ENCODE measurements at regions not wholly inside any gene's neighbourhood (a gene's known extent, or its start where the extent isn't known, plus 50 kb on each side); places are given as distances from the start of the nearest gene placed in this dataset.
A peak's percentile ranks its signal among the peaks of the same experiment; 100 is the strongest.

GRCh38 chr11:8800520-8801110, 110.4 kb upstream of the AKIP1 start:
- no peak for DNase-seq

DNA sequence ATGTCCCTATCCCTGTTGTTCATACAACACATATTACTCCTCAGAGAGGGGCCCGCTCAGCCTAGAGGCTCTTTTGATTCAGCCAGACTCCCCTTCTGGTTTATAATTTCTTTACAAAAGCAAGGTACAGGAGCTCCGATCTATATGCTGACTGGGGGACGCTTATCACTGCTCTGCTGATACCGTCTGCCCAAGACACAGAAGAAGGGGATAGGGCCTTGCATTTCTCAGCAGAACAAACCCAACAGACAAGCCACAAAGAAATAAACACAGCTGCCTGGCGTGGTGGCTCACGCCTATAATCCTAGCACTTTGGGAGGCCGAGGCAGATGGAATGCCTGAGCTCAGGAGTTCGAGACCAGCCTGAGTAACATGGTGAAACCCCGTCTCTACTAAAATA, 109.9 kb upstream of the AKIP1 start:
- no peak for DNase-seq

DNA sequence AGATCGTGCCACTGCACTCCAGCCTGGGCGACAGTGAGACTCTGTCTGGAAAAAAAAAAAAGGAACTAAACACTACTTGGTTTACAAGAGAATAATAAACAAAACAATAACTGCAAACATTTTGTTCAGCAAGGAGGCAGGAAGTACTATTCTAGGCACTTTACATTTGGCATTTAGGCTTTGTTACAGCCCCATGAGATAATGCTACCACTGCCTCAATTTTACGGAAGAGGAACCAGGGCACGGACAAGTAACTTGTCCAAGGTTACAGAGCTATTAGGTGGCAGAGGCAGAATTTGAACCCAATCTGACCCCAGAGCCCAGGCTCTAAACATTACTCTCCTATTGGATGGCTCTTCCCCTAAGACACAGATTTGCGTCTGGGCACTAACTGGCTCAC, 108.7 kb upstream of the AKIP1 start:
- peak; percentile 74 for DNase-seq

GRCh38 chr11:8803973-8804372, 107.0 kb upstream of the AKIP1 start:
- DNase-seq, result no peak

- peak; percentile 79 for DNase-seq
Measured at GRCh38 chr11:8805296-8805695, 105.7 kb upstream of the AKIP1 start.

GRCh38 chr11:8806974-8807373, 104.0 kb upstream of the AKIP1 start:
- no peak for DNase-seq

- peak; percentile 34 for DNase-seq
Measured at GRCh38 chr11:8807544-8808225, 103.3 kb upstream of the AKIP1 start.

DNA sequence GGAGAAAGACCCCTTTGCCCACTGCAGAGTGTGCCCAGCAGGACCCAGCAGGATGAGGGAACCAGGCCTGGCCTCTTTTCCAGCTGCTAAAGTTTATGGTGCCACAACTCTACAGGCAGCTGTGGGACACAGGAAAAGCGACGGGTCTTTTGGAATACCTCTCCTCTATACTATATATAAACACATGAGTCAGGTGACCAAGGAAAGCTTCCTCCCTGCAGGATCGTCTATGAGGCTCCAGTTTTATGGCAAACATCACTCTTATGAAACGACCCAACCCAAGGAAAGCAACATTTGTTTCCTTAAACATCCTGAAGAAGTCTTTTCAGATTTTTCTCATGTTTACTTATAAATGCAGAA, 102.8 kb upstream of the AKIP1 start:
- no peak for DNase-seq

GRCh38 chr11:8809241-8809938, 101.6 kb upstream of the AKIP1 start:
- DNase-seq, result no peak

DNA sequence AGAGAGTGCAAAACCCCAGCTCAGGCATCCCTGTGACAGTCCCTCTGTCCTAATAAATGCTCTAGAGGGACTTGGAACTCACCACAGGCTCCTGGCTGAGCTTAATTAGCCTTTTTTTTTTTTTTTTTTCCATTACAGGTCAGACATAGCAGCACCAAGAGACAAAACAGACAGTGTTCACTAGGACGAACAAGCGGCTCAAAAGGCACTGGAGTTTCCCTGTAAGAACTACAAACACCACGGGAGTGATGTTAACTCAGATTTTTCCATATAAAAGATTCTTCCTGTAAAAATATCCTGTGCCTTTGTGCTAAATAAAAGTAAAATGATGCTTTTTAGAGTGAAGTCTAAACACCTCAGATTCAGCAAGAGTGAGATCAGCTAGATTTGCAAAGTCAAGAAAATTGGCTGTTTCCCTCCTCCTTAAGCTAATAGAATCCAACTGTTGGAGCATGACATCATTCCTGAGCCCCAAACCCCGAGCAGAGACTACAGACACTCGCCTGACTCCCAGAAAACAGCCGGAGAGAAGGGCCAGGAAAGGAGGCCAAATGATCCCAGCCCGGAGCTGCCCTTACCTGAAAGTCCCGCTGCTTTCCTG, 101.0 kb upstream of the AKIP1 start:
- DNase-seq, result no peak

GRCh38 chr11:8810540-8811301, 100.3 kb upstream of the AKIP1 start:
- DNase-seq, result peak; percentile 44

DNA sequence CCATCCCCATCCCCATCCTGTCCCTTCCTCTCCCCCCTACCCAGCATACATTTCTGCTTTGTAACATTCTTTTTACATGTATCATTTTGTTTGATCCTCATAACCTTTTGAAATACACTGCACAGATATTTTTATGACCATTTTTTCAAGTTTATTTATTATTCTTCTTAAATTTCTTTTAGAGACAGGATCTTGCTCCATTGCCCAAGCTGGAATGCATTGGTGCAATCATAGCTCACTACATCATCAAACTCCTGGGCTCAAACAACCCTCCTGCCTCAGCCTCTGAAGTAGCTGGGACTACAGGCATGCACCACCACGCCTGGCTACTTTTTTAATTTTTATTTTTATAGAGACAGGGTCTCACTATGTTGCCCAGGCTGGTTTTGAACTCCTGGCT, 99.4 kb upstream of the AKIP1 start:
- no peak for DNase-seq

- DNase-seq, result peak; percentile 98
Measured at GRCh38 chr11:8812438-8812837, 98.6 kb upstream of the AKIP1 start.

DNA sequence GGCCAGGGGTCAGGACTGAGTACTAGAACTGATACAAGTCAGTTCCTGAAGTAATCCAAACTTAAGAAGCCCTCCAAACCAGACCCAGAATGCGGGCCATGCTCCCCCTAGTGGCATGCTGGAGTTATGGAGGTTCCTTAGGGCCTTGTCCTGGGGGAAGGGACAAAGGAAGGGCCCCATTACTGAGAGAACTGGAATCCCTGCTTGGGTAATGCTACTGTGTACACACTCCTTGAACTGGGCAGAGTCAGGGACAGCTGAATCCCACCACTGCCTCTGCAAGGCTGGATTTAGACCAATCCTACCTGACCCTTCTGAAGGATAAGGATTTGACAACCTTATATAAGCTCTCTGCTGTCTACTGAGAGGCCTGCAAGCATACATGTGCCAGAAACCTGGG, 97.3 kb upstream of the AKIP1 start:
- peak; percentile 78 for DNase-seq

DNA sequence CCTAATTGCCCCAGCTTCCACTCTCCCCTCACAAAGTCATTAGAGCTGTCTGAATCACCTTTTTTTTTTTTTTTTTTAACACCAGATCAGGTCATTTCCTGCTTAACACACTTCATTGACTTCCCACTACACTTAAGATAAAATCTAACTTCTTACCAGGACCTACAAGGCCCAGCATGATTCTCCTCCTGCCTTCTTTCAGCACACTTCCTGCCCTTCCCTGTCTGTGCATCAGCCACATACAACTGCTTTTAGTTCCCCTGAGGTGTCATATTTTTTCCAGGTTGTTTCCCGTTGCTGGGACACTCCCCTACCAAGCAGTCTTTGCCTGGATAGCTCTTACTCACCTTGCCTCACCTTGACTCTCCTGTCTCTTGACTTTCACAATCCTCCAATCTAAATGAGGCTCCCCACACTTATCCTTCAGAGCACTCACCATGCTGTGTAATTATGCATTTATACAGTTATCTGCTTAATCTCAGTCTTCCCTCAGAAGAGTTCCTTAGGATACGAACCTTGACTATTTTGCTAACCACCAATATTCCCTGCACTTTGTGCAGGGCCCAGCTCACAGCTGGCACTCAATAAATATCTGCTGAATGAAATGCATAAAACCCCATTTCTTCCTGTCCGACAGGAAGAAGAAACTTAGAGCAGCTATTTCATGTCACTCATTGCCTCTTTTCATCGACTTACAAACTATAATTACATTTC, 96.6 kb upstream of the AKIP1 start:
- DNase-seq, result no peak

DNA sequence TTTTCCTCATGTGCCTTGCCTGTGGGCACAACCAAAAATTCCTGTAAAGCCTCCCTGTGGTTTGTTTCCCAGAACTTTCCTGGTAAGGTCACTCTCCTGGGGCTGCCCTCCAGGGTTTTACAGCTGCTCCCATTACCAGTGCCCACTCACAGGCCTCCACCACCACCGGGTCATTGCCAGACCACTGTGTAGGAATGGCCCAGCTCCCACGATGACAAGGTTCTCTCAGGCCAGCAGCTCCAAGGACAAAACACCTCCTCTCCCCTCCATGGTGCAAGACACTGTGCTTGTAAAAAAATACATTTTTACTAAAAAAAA, 96.1 kb upstream of the AKIP1 start:
- DNase-seq, result no peak

- no peak for DNase-seq
Measured at GRCh38 chr11:8818421-8818820, 92.6 kb upstream of the AKIP1 start.

- no peak for DNase-seq
Measured at GRCh38 chr11:8820401-8820800, 90.6 kb upstream of the AKIP1 start.

- DNase-seq, result no peak
Measured at GRCh38 chr11:8822469-8822868, 88.5 kb upstream of the AKIP1 start.

DNA sequence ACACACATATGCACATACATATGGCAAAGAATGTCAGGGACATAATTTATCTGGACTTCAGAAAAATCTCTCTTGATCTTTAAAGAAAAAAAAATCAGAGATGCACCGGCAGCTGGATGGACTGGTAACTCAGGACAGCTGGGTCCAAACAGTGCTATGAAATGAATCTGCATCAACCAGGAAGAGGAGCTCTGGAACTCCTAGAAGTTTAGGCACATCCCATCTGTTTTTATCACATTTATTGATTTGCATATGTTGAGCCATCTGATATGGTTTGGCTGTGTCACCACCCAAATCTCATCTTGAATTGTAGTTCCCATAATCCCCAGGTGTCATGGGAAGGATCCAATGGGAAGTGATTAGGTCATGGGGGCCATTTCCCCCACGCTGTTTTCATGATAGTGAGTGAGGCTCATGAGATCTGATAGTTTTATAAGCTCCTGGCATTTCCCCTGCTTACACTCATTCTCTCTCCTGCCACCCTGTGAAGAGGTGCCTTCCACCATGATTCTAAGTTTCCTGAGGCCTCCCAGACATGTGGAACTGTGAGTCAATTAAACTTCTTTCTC, 87.7 kb upstream of the AKIP1 start:
- no peak for DNase-seq

DNA sequence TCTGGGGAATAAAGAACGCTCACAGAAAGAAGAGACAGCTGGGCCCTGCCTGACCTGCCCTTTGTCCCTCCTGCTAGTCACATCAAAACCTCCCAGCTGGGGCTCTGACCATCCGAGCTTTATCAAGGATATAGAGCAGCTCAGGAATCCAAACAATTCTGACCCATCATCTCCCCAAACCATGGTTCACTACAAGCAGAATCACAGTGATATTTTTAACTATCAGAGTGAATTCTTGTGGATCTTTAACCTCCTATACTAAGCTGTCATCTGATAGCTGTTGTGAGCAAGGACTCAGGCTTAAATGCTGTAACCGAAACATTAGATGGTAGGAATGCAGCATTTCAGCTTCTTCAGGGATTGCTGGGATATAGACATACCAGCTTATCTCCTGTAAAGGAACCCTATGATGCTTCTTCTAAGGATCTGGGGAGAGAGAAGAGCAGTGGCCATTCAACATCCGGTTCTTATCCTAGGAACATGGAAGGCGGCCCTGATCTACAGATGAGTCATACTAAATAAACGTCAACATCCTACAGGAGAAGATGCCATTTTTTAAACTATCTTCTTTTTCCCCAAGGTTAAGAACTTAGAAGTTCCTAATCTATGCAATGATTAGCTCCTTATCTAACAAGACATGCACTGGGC, 84.7 kb upstream of the AKIP1 start:
- no peak for DNase-seq
